Heart left ventricle (tissue), 13 donors: ENCODE measurements at regions not wholly inside any gene's neighbourhood (a gene's known extent, or its start where the extent isn't known, plus 50 kb on each side); places are given as distances from the start of the nearest gene placed in this dataset.

Experiments
- POLR2A ChIP-seq, 2 donors: fragments of 450-650 bp; IDR thresholded peaks; one replicate each; pipeline ENCODE4 v1.6.1; 2017; ENCODE audit warnings: antibody characterized with exemption in 2 of 2, mild to moderate bottlenecking in 2 of 2, moderate library complexity in 2 of 2
- TF ChIP-seq, protein P1 (sequence below), 12 donors: fragments of 200-600 bp; sonication (generic) in 4 of 12; IDR thresholded peaks; one replicate each; pipeline versions ENCODE4 v1.5.0 to v1.8.0; 2018 to 2022; ENCODE audit warnings: antibody characterized with exemption in 12 of 12, mild to moderate bottlenecking in 5 of 12
- donor health status: ischemic (EF 13 %, LVEDD 7.1; RV severe dilation, severe dysfunction).
- donor health status: DM: no; HTN: yes; CAD: no.
- donor health status: DM: no; HTN: no; CAD: no.
- donor health status: ischemic (EF 25% LVEDD 6.9; RV normal size, moderate dysfunction).
- donor health status: ischemic (EF 25% LVEDD 5.7; RV mildly dilated, moderate dysfunction).
- donor health status: ischemic (EF 35%, LVEDD 5.7; RV mildly dilated, moderate dysfunction).
- donor health status: nonischemic (EF 11% LVEDD 7.7; RV severe dilation, severe dysfunction).
- donor health status: DM: yes; HTN: yes; CAD: no.
- donor health status: PGD.
- donor health status: ischemic (EF 29% LVEDD 5.4; RV normal size, mild dysfunction).
- donor health status: nonischemic (EF 23%, LVEDD 6.1; RV moderate dilation, normal function).

- TF ChIP-seq, protein P1, sequence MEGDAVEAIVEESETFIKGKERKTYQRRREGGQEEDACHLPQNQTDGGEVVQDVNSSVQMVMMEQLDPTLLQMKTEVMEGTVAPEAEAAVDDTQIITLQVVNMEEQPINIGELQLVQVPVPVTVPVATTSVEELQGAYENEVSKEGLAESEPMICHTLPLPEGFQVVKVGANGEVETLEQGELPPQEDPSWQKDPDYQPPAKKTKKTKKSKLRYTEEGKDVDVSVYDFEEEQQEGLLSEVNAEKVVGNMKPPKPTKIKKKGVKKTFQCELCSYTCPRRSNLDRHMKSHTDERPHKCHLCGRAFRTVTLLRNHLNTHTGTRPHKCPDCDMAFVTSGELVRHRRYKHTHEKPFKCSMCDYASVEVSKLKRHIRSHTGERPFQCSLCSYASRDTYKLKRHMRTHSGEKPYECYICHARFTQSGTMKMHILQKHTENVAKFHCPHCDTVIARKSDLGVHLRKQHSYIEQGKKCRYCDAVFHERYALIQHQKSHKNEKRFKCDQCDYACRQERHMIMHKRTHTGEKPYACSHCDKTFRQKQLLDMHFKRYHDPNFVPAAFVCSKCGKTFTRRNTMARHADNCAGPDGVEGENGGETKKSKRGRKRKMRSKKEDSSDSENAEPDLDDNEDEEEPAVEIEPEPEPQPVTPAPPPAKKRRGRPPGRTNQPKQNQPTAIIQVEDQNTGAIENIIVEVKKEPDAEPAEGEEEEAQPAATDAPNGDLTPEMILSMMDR (IDR thresholded peaks at IDR 0.05), result no peak
- no peak for TF ChIP-seq POLR2A (IDR thresholded peaks at IDR 0.05)
Observed at GRCh38 chr16:11450136-11450535, 104.9 kb downstream of the RMI2 start.
